ENCODE measurements at regions not wholly inside any gene's neighbourhood (a gene's known extent, or its start where the extent isn't known, plus 50 kb on each side); places are given as distances from the start of the nearest gene placed in this dataset.
"Not testable (repeated sequence)": the region's sequence is repeated elsewhere in the genome, so short reads cannot be mapped to it uniquely, and the experiment has no call there.

DNA sequence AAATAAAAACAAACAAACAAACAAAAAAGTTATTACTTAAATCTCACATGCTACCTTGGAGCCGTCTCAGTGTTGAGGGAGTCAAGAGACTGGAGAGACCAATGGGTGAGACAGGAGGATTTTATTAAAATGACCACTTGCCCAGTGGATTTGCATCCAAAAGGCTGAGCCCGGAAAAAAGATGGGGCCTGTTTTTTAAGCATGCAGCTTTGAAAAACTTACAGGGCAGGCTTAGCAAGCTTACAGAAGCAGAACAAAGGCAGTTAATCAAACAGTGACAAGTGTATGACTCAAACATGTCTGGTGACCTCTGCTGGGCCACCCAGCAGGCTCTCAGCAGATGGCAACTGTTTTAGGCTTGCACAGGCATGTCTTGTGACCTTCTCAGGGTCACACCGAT, 82.5 kb downstream of the POTEH start:
- H3K9me3 ChIP-seq; H3K27me3 ChIP-seq; DNase-seq (ENCODE audit: low spot score); H3K4me1 ChIP-seq; H3K4me3 ChIP-seq; H3K27ac ChIP-seq; H3K36me3 ChIP-seq: not testable (repeated sequence)

DNA sequence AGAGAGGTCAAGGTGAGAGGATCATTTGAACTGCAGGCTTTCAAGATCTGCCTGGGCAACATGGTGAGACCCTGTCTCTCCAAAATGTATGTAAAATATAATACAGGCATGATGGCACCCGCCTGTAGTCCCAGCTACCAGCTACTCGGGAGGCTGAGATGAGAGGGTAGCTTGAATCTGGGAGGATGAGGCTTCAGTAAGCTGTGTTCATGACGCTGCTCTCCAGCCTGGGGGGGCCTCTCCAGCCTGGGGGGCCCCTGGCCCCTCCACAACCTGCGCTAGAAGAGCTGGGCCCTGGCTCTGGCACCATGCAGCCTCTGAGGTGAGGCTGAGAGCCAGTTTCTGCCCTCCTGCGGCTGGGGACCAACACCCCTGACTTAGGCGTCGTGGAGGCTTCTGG, 85.3 kb downstream of the POTEH start:
- H3K9me3 ChIP-seq; H3K27me3 ChIP-seq; H3K4me1 ChIP-seq; H3K27ac ChIP-seq; H3K36me3 ChIP-seq; DNase-seq (ENCODE audit: low spot score); H3K4me3 ChIP-seq: not testable (repeated sequence)

GRCh38 chr22:15775670-15776669, 86.1 kb downstream of the POTEH start:
- not testable (repeated sequence) for H3K27ac ChIP-seq; H3K36me3 ChIP-seq; H3K4me3 ChIP-seq; H3K9me3 ChIP-seq; H3K4me1 ChIP-seq; H3K27me3 ChIP-seq; DNase-seq (ENCODE audit: low spot score)

- H3K4me1 ChIP-seq; H3K27me3 ChIP-seq; H3K27ac ChIP-seq; H3K9me3 ChIP-seq; H3K36me3 ChIP-seq; DNase-seq (ENCODE audit: low spot score); H3K4me3 ChIP-seq: not testable (repeated sequence)
These were observed 86.9 kb downstream of the POTEH start for GRCh38 chr22:15776727-15777126.

DNA sequence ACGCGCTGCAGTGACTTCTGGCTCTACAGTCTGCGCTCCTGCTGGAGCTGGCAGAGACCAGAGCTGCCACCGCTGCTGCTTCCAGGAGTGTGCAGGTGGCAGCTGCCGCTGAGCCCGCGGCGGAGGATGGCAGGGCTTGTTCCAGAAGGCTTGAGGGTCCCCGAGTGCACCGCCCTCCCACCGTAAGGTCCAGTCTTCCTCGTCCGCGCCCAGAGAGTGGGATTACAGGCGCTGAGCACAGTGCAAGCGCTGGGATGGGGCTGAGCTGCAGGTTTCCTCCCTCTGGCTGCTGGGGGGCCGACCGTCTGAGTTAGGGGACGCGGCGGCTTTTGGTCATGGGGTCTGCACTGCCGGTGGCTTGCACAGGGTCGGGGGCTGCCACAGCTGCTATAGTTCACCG, 87.3 kb downstream of the POTEH start:
- H3K4me3 ChIP-seq; DNase-seq (ENCODE audit: low spot score); H3K9me3 ChIP-seq; H3K4me1 ChIP-seq; H3K36me3 ChIP-seq; H3K27ac ChIP-seq; H3K27me3 ChIP-seq: not testable (repeated sequence)

GRCh38 chr22:15777557-15777956, 87.7 kb downstream of the POTEH start:
- not testable (repeated sequence) for H3K27ac ChIP-seq; DNase-seq (ENCODE audit: low spot score)

GRCh38 chr22:15778366-15778765, 88.5 kb downstream of the POTEH start:
- not testable (repeated sequence) for H3K4me1 ChIP-seq; DNase-seq (ENCODE audit: low spot score); H3K36me3 ChIP-seq; H3K27ac ChIP-seq; H3K9me3 ChIP-seq; H3K27me3 ChIP-seq; H3K4me3 ChIP-seq

More at GRCh38 chr22:15777557-15777956, 87.7 kb downstream of the POTEH start:
- H3K9me3 ChIP-seq, H3K4me1 ChIP-seq, H3K4me3 ChIP-seq, H3K27me3 ChIP-seq, H3K36me3 ChIP-seq: not testable (repeated sequence)

- H3K4me1 ChIP-seq; DNase-seq (ENCODE audit: low spot score); H3K36me3 ChIP-seq: not testable (repeated sequence)
These were observed 91.8 kb downstream of the POTEH start for GRCh38 chr22:15781652-15782051.

GRCh38 chr22:15782933-15783332, 93.1 kb downstream of the POTEH start:
- not testable (repeated sequence) for H3K4me3 ChIP-seq; H3K27me3 ChIP-seq; H3K9me3 ChIP-seq; H3K36me3 ChIP-seq; H3K4me1 ChIP-seq; DNase-seq (ENCODE audit: low spot score); H3K27ac ChIP-seq

More at GRCh38 chr22:15781652-15782051, 91.8 kb downstream of the POTEH start:
- H3K27me3 ChIP-seq, H3K4me3 ChIP-seq, H3K9me3 ChIP-seq, H3K27ac ChIP-seq: not testable (repeated sequence)

- not testable (repeated sequence) for H3K27ac ChIP-seq; H3K9me3 ChIP-seq; H3K36me3 ChIP-seq; DNase-seq (ENCODE audit: low spot score); H3K4me3 ChIP-seq; H3K4me1 ChIP-seq; H3K27me3 ChIP-seq
These were observed 94.7 kb downstream of the POTEH start for GRCh38 chr22:15784383-15785085.

DNA sequence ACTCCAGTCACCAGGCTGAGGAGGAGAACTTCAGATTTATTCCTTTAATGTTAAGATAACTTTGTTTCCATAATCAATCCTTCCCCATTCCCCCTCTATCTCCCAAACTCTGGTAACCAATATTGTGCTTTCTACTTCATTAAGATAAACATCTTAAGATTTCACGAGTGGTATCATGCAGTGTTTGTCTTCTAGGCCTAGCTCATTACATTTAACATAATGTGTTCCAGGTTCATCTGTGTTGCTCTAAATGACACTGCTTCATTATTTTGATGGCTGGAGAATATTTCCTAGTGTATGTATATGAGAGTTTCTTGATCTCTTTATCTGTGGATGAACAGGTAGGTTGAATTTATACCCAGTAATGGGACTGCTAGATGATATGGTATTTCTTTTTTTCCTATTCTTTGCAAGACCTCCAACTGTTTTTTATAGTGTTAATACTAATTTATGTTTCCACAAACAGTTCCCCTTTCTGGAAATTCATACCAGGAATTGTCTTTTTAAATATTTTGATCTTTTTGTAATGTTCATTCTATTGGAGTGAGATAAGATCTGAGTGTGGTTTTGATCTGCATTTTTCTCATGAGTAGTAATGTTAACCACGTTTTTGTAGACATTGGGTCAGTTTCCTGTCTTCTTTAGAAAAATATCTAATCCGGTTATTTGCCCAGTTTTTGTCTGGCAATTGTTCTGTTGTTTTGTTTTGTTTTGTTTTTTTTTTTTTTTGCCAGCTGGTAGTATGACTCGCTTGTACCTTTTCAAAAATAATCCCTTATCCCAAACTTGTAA, 97.3 kb downstream of the POTEH start:
- H3K4me3 ChIP-seq, H3K9me3 ChIP-seq: not testable (repeated sequence)

DNA sequence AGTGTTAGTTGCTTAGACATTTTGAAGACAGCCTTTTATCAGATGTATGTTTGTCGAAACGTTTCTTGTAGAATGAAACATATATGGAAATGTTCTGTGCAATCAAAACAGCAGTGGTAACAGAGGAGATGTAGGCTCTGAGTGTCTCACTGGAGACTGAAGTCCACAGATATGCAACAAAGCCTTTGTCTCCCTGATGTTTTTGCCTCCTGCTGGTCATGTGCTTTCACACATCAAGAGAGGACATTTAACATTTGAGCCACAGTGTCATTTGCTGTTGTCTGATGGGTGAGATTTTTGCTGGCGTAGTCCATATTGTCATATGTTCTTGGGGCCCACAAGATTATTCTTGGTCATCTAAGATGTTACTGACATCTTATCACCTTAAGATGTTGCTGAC, 101.7 kb downstream of the POTEH start:
- not testable (repeated sequence) for H3K4me3 ChIP-seq; H3K27ac ChIP-seq; H3K9me3 ChIP-seq; H3K4me1 ChIP-seq; H3K36me3 ChIP-seq; H3K27me3 ChIP-seq; DNase-seq (ENCODE audit: low spot score)

More for the DNA sequence above, 97.3 kb downstream of the POTEH start:
- H3K36me3 ChIP-seq; H3K27ac ChIP-seq; H3K4me1 ChIP-seq; DNase-seq (ENCODE audit: low spot score); H3K27me3 ChIP-seq: not testable (repeated sequence)

GRCh38 chr22:15799935-15800334, 110.1 kb downstream of the POTEH start:
- not testable (repeated sequence) for H3K9me3 ChIP-seq; H3K36me3 ChIP-seq; H3K27ac ChIP-seq; H3K4me1 ChIP-seq; H3K4me3 ChIP-seq; DNase-seq (ENCODE audit: low spot score); H3K27me3 ChIP-seq
